Naive thymus-derived CD4-positive, alpha-beta T cell (primary cell): ENCODE measurements at regions not wholly inside any gene's neighbourhood (a gene's known extent, or its start where the extent isn't known, plus 50 kb on each side); places are given as distances from the start of the nearest gene placed in this dataset.

Experiments
- ATAC-seq: fragments of 150-1000 bp; cut with Tn5 transposase; 2 replicates; pipeline ENCODE4 v1.10.0; 2021; ENCODE audit warnings: mild to moderate bottlenecking, moderate library complexity
- CTCF ChIA-PET: fragments of 350-600 bp; sonication (Branson Sonifier 250); formaldehyde crosslinking; loops from one replicate; lab custom pipeline; 2021; ENCODE audit warnings: antibody characterized with exemption; lab: Charles Lee
- POLR2A ChIA-PET: fragments of 350-600 bp; sonication (Branson Sonifier 250); formaldehyde crosslinking; loops from one replicate; lab custom pipeline; 2021; ENCODE audit warnings: antibody characterized with exemption, inconsistent platforms; lab: Charles Lee
- DNase-seq, 9 donors: peaks; one replicate each; pipeline versions ENCODE4 v3.0.0 to v3.0.0-alpha.2; 2020 to 2022; ENCODE audit warnings: mixed read lengths in 1 of 9
- H3K27ac ChIP-seq: one replicate; pipeline ENCODE4 v1.7.0; 2013; ENCODE audit warnings: mild to moderate bottlenecking, low read depth, low read length, moderate library complexity
- H3K27me3 ChIP-seq, 2 donors: one replicate each; pipeline ENCODE4 v1.7.0; 2013; ENCODE audit warnings: low read length in 2 of 2, mild to moderate bottlenecking in 2 of 2, moderate library complexity in 2 of 2; ENCODE audit not compliant: control insufficient read depth in 2 of 2, insufficient read depth in 2 of 2
- H3K36me3 ChIP-seq, 3 experiments: 1 replicate in 2 of 3; 2 replicates in 1 of 3; pipeline ENCODE4 v1.7.0; 2013; ENCODE audit warnings: low read length in 3 of 3, mild to moderate bottlenecking in 3 of 3, moderate library complexity in 1 of 3; ENCODE audit not compliant: insufficient read depth in 3 of 3, control insufficient read depth in 2 of 3
- H3K4me1 ChIP-seq, 2 donors: one replicate each; pipeline ENCODE4 v1.7.0; 2013; ENCODE audit warnings: low read length in 2 of 2, mild to moderate bottlenecking in 2 of 2, moderate library complexity in 1 of 2; ENCODE audit not compliant: control insufficient read depth in 2 of 2, insufficient read depth in 2 of 2
- H3K4me3 ChIP-seq: 2 replicates; pipeline ENCODE4 v1.7.0; 2013; ENCODE audit warnings: mild to moderate bottlenecking, low read length
- H3K9me3 ChIP-seq, 3 experiments: 1 replicate in 2 of 3; 2 replicates in 1 of 3; pipeline ENCODE4 v1.7.0; 2013; ENCODE audit warnings: low read length in 3 of 3; ENCODE audit not compliant: control insufficient read depth in 2 of 3
- H3K27ac Mint-ChIP-seq, 9 donors: one replicate each; pipeline ENCODE4 v1.8.0; 2020 to 2022; ENCODE audit warnings: mixed read lengths in 9 of 9, mild to moderate bottlenecking in 8 of 9, moderate library complexity in 5 of 9, inconsistent platforms in 2 of 9
- H3K27me3 Mint-ChIP-seq, 5 donors: one replicate each; pipeline ENCODE4 v1.8.0; 2021 to 2022; ENCODE audit warnings: mixed read lengths in 5 of 5, mild to moderate bottlenecking in 1 of 5
- H3K36me3 Mint-ChIP-seq, 5 donors: one replicate each; pipeline ENCODE4 v1.8.0; 2020 to 2022; ENCODE audit warnings: mixed read lengths in 5 of 5, mild to moderate bottlenecking in 3 of 5, inconsistent platforms in 1 of 5
- H3K4me1 Mint-ChIP-seq, 7 donors: one replicate each; pipeline ENCODE4 v1.8.0; 2020 to 2022; ENCODE audit warnings: mixed read lengths in 7 of 7, mild to moderate bottlenecking in 3 of 7, inconsistent platforms in 1 of 7
- H3K4me3 Mint-ChIP-seq, 10 donors: one replicate each; pipeline ENCODE4 v1.8.0; 2020 to 2022; ENCODE audit warnings: mild to moderate bottlenecking in 10 of 10, mixed read lengths in 10 of 10, moderate library complexity in 6 of 10, inconsistent platforms in 2 of 10
- H3K9me3 Mint-ChIP-seq, 11 donors: one replicate each; pipeline ENCODE4 v1.8.0; 2020 to 2022; ENCODE audit warnings: mixed read lengths in 11 of 11, mild to moderate bottlenecking in 4 of 11, inconsistent platforms in 1 of 11, moderate library complexity in 1 of 11
- intact Hi-C, 2 donors: fragments of 100-400 bp; cut with micrococcal nuclease; formaldehyde crosslinking; loops; one replicate each; pipeline ENCODE4 v1.15.1; 2023

DNA sequence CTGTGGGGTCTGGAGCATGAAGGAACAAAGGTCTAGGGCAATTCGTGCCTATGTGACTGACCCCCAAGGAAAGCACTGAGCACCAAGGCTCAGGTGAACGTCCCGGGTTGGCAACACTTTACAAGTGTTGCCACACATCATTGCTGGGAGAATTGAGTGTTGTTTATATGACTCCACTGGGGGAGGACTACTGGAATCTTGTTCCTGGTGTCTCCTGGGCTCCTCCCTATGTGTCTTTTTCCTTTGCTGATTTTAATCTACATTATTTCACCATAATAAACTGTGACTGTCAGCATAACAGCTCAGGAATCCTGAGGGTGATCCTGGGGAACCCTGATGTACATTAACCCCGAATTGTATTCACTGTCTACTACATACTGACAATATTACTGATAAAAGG lies 207.7 kb upstream of the BMP2 start:
- DNase-seq (no peak), ATAC-seq (no peak)
- no peaks in the 10 kb centered on the region for H3K27me3 ChIP-seq
- H3K36me3 Mint-ChIP-seq = no peaks in the 10 kb centered on the region
- H3K9me3 Mint-ChIP-seq = peaks cover 0 to 6% (median 0%) of the 10 kb centered on the region in 11 donors
- H3K4me3 Mint-ChIP-seq = no peak overlapping the region
- intact Hi-C loops = no loop called here
- no peaks in the 10 kb centered on the region for H3K4me1 Mint-ChIP-seq
- no peak overlapping the region for H3K27ac ChIP-seq
- H3K9me3 ChIP-seq = no peaks in the 10 kb centered on the region
- H3K27me3 Mint-ChIP-seq = peaks cover 0 to 4% (median 0%) of the 10 kb centered on the region in 5 donors
- no peaks in the 10 kb centered on the region for H3K36me3 ChIP-seq
- CTCF ChIA-PET = no interaction called here
- H3K27ac Mint-ChIP-seq = no peak overlapping the region
- POLR2A ChIA-PET = no interaction called here
- no peaks in the 10 kb centered on the region for H3K4me1 ChIP-seq
- H3K4me3 ChIP-seq = no peak overlapping the region

DNA sequence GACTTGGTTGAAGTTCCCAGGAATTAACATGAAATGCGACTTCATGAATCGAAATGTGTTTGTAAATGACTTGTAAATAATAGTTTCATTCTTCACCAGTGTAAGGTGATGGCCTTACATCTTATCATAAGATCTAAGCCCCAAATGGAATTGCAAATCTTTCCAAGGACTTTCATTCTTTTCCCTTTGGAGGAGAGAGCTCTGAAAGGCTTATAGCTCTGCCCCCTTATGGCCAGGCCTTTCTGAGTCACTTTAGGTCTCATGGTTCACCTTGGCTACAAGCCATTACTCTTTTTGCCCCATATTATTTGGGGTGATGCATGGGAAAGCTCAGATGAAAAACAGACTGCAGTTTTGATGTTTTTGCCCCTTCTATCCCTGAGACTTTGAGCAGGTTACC lies 209.1 kb upstream of the BMP2 start:
- no peak overlapping the region for H3K27ac Mint-ChIP-seq
- no peak overlapping the region for H3K4me3 ChIP-seq
- H3K9me3 ChIP-seq = no peaks in the 10 kb centered on the region
- intact Hi-C loops = no loop called here
- ChIA-PET CTCF (no interaction called here), POLR2A (no interaction called here)
- no peaks in the 10 kb centered on the region for H3K36me3 Mint-ChIP-seq
- H3K27me3 Mint-ChIP-seq = peaks cover 0 to 4% (median 0%) of the 10 kb centered on the region in 5 donors
- no peak for ATAC-seq
- H3K4me1 ChIP-seq = no peaks in the 10 kb centered on the region
- no peak overlapping the region for H3K27ac ChIP-seq
- no peaks in the 10 kb centered on the region for H3K36me3 ChIP-seq
- no peaks in the 10 kb centered on the region for H3K4me1 Mint-ChIP-seq
- H3K4me3 Mint-ChIP-seq = no peak overlapping the region
- H3K27me3 ChIP-seq = no peaks in the 10 kb centered on the region
- no peak for DNase-seq
- H3K9me3 Mint-ChIP-seq = peaks cover 0 to 6% (median 0%) of the 10 kb centered on the region in 11 donors

GRCh38 chr20:6533761-6534479 lies 233.6 kb upstream of the BMP2 start:
- no peak overlapping the region for H3K4me3 ChIP-seq
- H3K27me3 ChIP-seq = no peaks in the 10 kb centered on the region
- H3K4me1 Mint-ChIP-seq = no peaks in the 10 kb centered on the region
- ChIA-PET CTCF (no interaction called here), POLR2A (no interaction called here)
- H3K27ac ChIP-seq = no peak overlapping the region
- peaks cover 0 to 24% (median 5%) of the 10 kb centered on the region in 11 donors for H3K9me3 Mint-ChIP-seq
- ATAC-seq (no peak), DNase-seq (no peak)
- H3K27me3 Mint-ChIP-seq = no peaks in the 10 kb centered on the region
- H3K9me3 ChIP-seq = peaks cover 0 to 3% (median 0%) of the 10 kb centered on the region in 3 experiments
- H3K27ac Mint-ChIP-seq = no peak overlapping the region
- intact Hi-C loops = no loop called here
- H3K4me3 Mint-ChIP-seq = no peak overlapping the region
- H3K4me1 ChIP-seq = no peaks in the 10 kb centered on the region
- H3K36me3 ChIP-seq = no peaks in the 10 kb centered on the region
- no peaks in the 10 kb centered on the region for H3K36me3 Mint-ChIP-seq

GRCh38 chr20:6533351-6533750 lies 234.1 kb upstream of the BMP2 start:
- Mint-ChIP-seq H3K4me3 (no peak overlapping the region), H3K27me3 (no peaks in the 10 kb centered on the region), H3K36me3 (no peaks in the 10 kb centered on the region), H3K27ac (no peak overlapping the region), H3K4me1 (no peaks in the 10 kb centered on the region), H3K9me3 (peaks cover 0 to 20% (median 4%) of the 10 kb centered on the region in 11 donors)
- ChIA-PET POLR2A (no interaction called here), CTCF (no interaction called here)
- Histone ChIP-seq H3K9me3 (peaks cover 0 to 3% (median 0%) of the 10 kb centered on the region in 3 experiments), H3K27ac (no peak overlapping the region), H3K4me3 (no peak overlapping the region), H3K4me1 (no peaks in the 10 kb centered on the region), H3K36me3 (no peaks in the 10 kb centered on the region), H3K27me3 (no peaks in the 10 kb centered on the region)
- DNase-seq = no peak
- no peak for ATAC-seq
- intact Hi-C loops = no loop called here

- H3K27ac ChIP-seq = no peak overlapping the region
- H3K36me3 ChIP-seq = no peaks in the 10 kb centered on the region
- H3K36me3 Mint-ChIP-seq = no peaks in the 10 kb centered on the region
- ChIA-PET CTCF (no interaction called here), POLR2A (no interaction called here)
- peaks cover 0 to 12% (median 4%) of the 10 kb centered on the region in 11 donors for H3K9me3 Mint-ChIP-seq
- no peak for DNase-seq
- no peak for ATAC-seq
- H3K27ac Mint-ChIP-seq = no peak overlapping the region
- H3K4me3 Mint-ChIP-seq = no peak overlapping the region
- intact Hi-C loops = no loop called here
- no peaks in the 10 kb centered on the region for H3K27me3 Mint-ChIP-seq
- H3K9me3 ChIP-seq = peaks cover 0 to 3% (median 0%) of the 10 kb centered on the region in 3 experiments
- no peaks in the 10 kb centered on the region for H3K27me3 ChIP-seq
- no peaks in the 10 kb centered on the region for H3K4me1 Mint-ChIP-seq
- H3K4me1 ChIP-seq = no peaks in the 10 kb centered on the region
- H3K4me3 ChIP-seq = no peak overlapping the region
Measured at GRCh38 chr20:6530779-6531315, 236.6 kb upstream of the BMP2 start.

- H3K36me3 Mint-ChIP-seq = no peaks in the 10 kb centered on the region
- no peak overlapping the region for H3K27ac Mint-ChIP-seq
- H3K9me3 Mint-ChIP-seq = peaks cover 0 to 13% (median 4%) of the 10 kb centered on the region in 11 donors
- POLR2A ChIA-PET = no interaction called here
- Histone ChIP-seq H3K27me3 (no peaks in the 10 kb centered on the region), H3K9me3 (peaks cover 0 to 9% (median 0%) of the 10 kb centered on the region in 3 experiments), H3K4me1 (no peaks in the 10 kb centered on the region), H3K4me3 (no peak overlapping the region), H3K36me3 (no peaks in the 10 kb centered on the region), H3K27ac (no peak overlapping the region)
- ATAC-seq (no peak), DNase-seq (no peak)
- H3K4me1 Mint-ChIP-seq = no peaks in the 10 kb centered on the region
- CTCF ChIA-PET = no interaction called here
- no peaks in the 10 kb centered on the region for H3K27me3 Mint-ChIP-seq
- H3K4me3 Mint-ChIP-seq = no peak overlapping the region
- intact Hi-C loops = no loop called here
Measured at GRCh38 chr20:6530254-6530653, 237.2 kb upstream of the BMP2 start.
